Mesothelial cell of epicardium (in vitro differentiated cells): ENCODE measurements at regions not wholly inside any gene's neighbourhood (a gene's known extent, or its start where the extent isn't known, plus 50 kb on each side); places are given as distances from the start of the nearest gene placed in this dataset.

Experiments
- DNase-seq, 2 experiments: peaks; one replicate each; pipeline ENCODE4 v3.0.0; 2021; ENCODE audit warnings: low spot score in 2 of 2; ENCODE audit not compliant: unreplicated experiment in 2 of 2
- H3K27ac Mint-ChIP-seq: 2 replicates; pipeline ENCODE4 v1.8.0; 2021; ENCODE audit warnings: mixed read lengths
- H3K27me3 Mint-ChIP-seq: 2 replicates; pipeline ENCODE4 v1.8.0; 2021; ENCODE audit warnings: low read depth, mixed read lengths
- H3K36me3 Mint-ChIP-seq: 2 replicates; pipeline ENCODE4 v1.8.0; 2021; ENCODE audit warnings: mixed read lengths
- H3K4me1 Mint-ChIP-seq: 2 replicates; pipeline ENCODE4 v1.8.0; 2021; ENCODE audit warnings: mixed read lengths
- H3K4me3 Mint-ChIP-seq: 2 replicates; pipeline ENCODE4 v1.8.0; 2021; ENCODE audit warnings: mild to moderate bottlenecking, moderate library complexity, mixed read lengths
- H3K9me3 Mint-ChIP-seq: 2 replicates; pipeline ENCODE4 v1.8.0; 2021; ENCODE audit warnings: mixed read lengths
- TF ChIP-seq, protein P1 (sequence below): fragments of 200-600 bp; sonication (generic); IDR thresholded peaks from one replicate; pipeline ENCODE4 v1.5.0; 2021; ENCODE audit warnings: antibody characterized with exemption; ENCODE audit not compliant: unreplicated experiment

DNA sequence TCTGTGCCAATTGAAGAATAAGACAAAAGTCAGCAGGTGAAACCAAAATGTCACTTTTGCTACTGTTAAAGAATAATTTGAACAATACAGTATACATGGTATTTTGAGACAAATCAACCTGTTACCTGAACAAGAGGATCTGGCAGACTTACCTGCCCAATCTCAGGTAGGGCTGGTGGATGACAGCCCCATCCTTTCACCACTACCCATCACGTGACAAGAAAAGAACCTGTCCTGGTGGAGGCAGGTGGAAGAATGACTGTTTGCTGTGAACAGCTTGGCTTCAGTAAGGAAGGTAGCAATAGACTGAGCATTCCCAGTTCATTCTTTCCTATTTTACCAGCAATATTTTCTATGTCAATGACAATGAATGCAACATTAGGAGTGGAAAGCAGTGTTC, 349.6 kb downstream of the GPATCH2 start:
- Mint-ChIP-seq H3K4me1 (peaks cover 3% of the 10 kb centered on the region), H3K27me3 (peaks cover 46% of the 10 kb centered on the region), H3K9me3 (peaks cover 5% of the 10 kb centered on the region), H3K36me3 (no peaks in the 10 kb centered on the region), H3K27ac (no peak overlapping the region), H3K4me3 (no peak overlapping the region)
- TF ChIP-seq, protein P1, sequence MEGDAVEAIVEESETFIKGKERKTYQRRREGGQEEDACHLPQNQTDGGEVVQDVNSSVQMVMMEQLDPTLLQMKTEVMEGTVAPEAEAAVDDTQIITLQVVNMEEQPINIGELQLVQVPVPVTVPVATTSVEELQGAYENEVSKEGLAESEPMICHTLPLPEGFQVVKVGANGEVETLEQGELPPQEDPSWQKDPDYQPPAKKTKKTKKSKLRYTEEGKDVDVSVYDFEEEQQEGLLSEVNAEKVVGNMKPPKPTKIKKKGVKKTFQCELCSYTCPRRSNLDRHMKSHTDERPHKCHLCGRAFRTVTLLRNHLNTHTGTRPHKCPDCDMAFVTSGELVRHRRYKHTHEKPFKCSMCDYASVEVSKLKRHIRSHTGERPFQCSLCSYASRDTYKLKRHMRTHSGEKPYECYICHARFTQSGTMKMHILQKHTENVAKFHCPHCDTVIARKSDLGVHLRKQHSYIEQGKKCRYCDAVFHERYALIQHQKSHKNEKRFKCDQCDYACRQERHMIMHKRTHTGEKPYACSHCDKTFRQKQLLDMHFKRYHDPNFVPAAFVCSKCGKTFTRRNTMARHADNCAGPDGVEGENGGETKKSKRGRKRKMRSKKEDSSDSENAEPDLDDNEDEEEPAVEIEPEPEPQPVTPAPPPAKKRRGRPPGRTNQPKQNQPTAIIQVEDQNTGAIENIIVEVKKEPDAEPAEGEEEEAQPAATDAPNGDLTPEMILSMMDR, result no peak
- no peak for DNase-seq

DNA sequence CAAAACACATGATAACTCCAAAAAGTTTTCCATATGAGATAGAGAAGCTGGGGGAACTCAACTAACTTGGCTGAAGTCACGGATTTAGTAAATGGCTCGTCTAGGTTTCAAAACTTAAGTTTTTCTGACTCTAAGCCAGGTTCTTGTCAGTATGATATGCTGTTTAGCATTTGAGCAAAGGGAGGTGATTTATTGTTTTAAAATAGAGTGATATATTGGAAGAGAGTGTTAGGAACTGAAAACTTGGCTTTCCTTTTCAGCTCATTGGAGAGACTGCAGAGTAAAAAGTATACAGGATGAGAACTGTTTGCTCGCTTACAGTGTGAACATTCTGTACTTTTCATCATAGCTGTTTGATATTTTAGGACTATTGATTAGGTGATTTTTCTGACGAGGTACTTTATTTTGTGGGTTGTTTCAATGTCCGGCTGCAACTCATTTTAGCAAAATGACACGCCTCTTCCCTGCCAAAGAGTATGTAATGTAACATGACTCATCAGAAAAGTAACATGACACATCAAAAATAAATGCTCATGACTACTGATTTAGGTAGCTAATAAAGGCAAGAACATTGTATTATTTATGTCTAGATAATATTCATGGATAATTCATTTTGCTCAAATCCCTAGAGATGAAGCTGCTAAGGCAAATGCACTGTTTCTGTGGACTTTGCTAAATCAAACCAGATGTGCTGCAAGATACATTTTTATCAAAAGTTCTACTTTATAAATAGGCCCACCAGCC, 355.1 kb downstream of the GPATCH2 start:
- TF ChIP-seq, protein P1, result no peak
- Mint-ChIP-seq H3K9me3 (peaks cover 5% of the 10 kb centered on the region), H3K27ac (no peak overlapping the region), H3K27me3 (peaks cover 22% of the 10 kb centered on the region), H3K36me3 (no peaks in the 10 kb centered on the region), H3K4me1 (peaks cover 16% of the 10 kb centered on the region), H3K4me3 (no peak overlapping the region)
- no peak for DNase-seq

DNA sequence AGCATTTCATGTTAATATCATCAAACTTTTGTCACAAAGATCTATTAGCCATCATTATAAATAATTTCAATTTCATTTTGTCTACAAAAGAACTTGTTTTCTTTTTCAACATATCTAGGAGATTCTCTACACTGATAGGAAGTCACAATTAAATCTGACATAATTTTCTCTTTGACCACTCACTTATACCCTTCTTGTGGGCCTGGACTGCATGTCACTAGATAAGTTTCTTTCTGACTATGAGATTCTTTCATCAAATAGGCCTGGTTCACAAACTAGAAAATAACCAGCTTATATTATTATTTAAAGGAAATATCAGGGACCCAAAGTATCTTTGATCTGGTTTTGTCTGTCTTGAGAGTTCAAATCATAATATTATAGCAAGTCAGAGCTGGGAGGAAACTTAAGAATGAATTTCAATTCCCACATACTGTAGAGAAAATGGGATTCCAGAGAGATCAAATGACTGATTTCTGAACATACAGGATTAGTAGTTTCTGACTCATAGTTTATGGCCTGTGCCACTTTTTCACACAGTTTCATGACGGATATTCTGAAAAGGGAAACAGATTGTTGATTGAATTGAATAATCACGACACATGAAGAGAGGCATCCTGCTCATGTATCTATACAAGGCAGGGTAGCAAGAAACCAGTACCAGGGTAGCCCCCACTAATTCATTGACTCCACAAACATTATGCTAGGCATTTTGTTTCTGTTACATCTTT, 355.8 kb downstream of the GPATCH2 start:
- peaks cover 16% of the 10 kb centered on the region for H3K4me1 Mint-ChIP-seq
- peaks cover 5% of the 10 kb centered on the region for H3K9me3 Mint-ChIP-seq
- TF ChIP-seq, protein P1, result no peak
- H3K27me3 Mint-ChIP-seq, result peaks cover 25% of the 10 kb centered on the region
- no peak overlapping the region for H3K27ac Mint-ChIP-seq
- H3K4me3 Mint-ChIP-seq, result no peak overlapping the region
- H3K36me3 Mint-ChIP-seq, result no peaks in the 10 kb centered on the region
- no peak for DNase-seq

DNA sequence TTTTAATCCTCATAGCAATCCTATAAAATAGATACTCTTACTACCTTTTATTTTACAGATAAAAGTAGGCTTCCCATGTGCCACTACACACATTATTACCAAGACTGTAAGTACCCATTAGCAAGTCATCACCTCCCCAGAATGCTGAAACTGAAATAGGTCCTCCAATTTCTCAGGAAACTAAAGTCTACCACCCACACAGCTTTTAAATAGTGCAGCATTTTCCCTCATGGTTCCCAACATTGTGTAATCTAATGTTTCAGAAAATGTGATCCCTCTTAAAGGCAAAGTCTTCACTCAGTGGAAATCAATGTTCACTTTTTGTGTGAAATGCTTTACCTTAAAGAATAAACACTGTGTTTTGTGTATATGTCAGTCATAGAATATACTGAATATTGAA, 356.5 kb downstream of the GPATCH2 start:
- H3K4me3 Mint-ChIP-seq, result no peak overlapping the region
- peaks cover 16% of the 10 kb centered on the region for H3K4me1 Mint-ChIP-seq
- DNase-seq, result no peak
- peaks cover 24% of the 10 kb centered on the region for H3K27me3 Mint-ChIP-seq
- no peaks in the 10 kb centered on the region for H3K36me3 Mint-ChIP-seq
- H3K27ac Mint-ChIP-seq, result no peak overlapping the region
- H3K9me3 Mint-ChIP-seq, result no peaks in the 10 kb centered on the region
- TF ChIP-seq, protein P1, result no peak

DNA sequence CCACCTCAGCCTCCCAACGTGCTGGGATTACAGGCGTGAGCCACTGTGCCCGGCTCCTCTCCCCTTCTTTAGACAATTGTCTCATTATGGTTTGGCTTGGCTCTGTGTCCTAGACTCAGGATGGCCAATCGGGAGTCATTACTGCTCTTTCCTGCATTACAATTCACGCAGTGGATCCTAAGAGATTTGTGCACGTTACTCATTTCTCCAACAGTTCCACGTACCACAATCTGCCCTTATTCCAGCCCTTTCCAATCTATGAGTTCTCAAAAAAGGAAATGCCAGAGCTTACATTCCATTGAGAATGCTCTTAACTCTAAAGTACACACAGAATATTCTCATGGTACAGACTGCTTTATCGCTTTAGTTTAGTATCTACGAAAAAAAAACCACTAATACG, 357.0 kb downstream of the GPATCH2 start:
- TF ChIP-seq, protein P1, result no peak
- no peak for DNase-seq
- Mint-ChIP-seq H3K9me3 (no peaks in the 10 kb centered on the region), H3K27ac (no peak overlapping the region), H3K27me3 (peaks cover 20% of the 10 kb centered on the region), H3K4me3 (no peak overlapping the region), H3K36me3 (no peaks in the 10 kb centered on the region), H3K4me1 (peaks cover 16% of the 10 kb centered on the region)
